ENCODE measurements at regions not wholly inside any gene's neighbourhood (a gene's known extent, or its start where the extent isn't known, plus 50 kb on each side); places are given as distances from the start of the nearest gene placed in this dataset.

GRCh38 chr2:198664321-198664720, 793.4 kb downstream of the SATB2 start:
- intact Hi-C loops (cut with DNase I) = no loop called here
- H3K4me3 ChIP-seq = no peak overlapping the region

GRCh38 chr2:198662905-198663304, 794.8 kb downstream of the SATB2 start:
- no peak overlapping the region for H3K27ac ChIP-seq
- no peaks in the 10 kb centered on the region for H3K36me3 ChIP-seq
- intact Hi-C loops (cut with DNase I) = no loop called here
- ATAC-seq = no peak
- TF ChIP-seq, protein P1, sequence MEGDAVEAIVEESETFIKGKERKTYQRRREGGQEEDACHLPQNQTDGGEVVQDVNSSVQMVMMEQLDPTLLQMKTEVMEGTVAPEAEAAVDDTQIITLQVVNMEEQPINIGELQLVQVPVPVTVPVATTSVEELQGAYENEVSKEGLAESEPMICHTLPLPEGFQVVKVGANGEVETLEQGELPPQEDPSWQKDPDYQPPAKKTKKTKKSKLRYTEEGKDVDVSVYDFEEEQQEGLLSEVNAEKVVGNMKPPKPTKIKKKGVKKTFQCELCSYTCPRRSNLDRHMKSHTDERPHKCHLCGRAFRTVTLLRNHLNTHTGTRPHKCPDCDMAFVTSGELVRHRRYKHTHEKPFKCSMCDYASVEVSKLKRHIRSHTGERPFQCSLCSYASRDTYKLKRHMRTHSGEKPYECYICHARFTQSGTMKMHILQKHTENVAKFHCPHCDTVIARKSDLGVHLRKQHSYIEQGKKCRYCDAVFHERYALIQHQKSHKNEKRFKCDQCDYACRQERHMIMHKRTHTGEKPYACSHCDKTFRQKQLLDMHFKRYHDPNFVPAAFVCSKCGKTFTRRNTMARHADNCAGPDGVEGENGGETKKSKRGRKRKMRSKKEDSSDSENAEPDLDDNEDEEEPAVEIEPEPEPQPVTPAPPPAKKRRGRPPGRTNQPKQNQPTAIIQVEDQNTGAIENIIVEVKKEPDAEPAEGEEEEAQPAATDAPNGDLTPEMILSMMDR (IDR thresholded peaks at IDR 0.05) = no peak
- no peaks in the 10 kb centered on the region for H3K4me1 ChIP-seq
- no peak overlapping the region for H3K4me3 ChIP-seq
- no peaks in the 10 kb centered on the region for H3K9me3 ChIP-seq
- no peaks in the 10 kb centered on the region for H3K27me3 ChIP-seq
- no peak for DNase-seq

More at GRCh38 chr2:198664321-198664720, 793.4 kb downstream of the SATB2 start:
- DNase-seq (no peak), ATAC-seq (no peak)
- no peaks in the 10 kb centered on the region for H3K36me3 ChIP-seq
- H3K4me1 ChIP-seq = no peaks in the 10 kb centered on the region
- no peaks in the 10 kb centered on the region for H3K9me3 ChIP-seq
- H3K27ac ChIP-seq = no peak overlapping the region
- TF ChIP-seq, protein P1 (IDR thresholded peaks at IDR 0.05) = no peak
- no peaks in the 10 kb centered on the region for H3K27me3 ChIP-seq

- Histone ChIP-seq H3K9me3 (no peaks in the 10 kb centered on the region), H3K4me3 (no peak overlapping the region), H3K27ac (no peak overlapping the region), H3K36me3 (no peaks in the 10 kb centered on the region), H3K27me3 (no peaks in the 10 kb centered on the region), H3K4me1 (no peaks in the 10 kb centered on the region)
- DNase-seq = no peak
- TF ChIP-seq, protein P1 (IDR thresholded peaks at IDR 0.05) = no peak
- intact Hi-C loops (cut with DNase I) = no loop called here
- no peak for ATAC-seq
Observed at GRCh38 chr2:198660501-198660900, 797.2 kb downstream of the SATB2 start.

DNA sequence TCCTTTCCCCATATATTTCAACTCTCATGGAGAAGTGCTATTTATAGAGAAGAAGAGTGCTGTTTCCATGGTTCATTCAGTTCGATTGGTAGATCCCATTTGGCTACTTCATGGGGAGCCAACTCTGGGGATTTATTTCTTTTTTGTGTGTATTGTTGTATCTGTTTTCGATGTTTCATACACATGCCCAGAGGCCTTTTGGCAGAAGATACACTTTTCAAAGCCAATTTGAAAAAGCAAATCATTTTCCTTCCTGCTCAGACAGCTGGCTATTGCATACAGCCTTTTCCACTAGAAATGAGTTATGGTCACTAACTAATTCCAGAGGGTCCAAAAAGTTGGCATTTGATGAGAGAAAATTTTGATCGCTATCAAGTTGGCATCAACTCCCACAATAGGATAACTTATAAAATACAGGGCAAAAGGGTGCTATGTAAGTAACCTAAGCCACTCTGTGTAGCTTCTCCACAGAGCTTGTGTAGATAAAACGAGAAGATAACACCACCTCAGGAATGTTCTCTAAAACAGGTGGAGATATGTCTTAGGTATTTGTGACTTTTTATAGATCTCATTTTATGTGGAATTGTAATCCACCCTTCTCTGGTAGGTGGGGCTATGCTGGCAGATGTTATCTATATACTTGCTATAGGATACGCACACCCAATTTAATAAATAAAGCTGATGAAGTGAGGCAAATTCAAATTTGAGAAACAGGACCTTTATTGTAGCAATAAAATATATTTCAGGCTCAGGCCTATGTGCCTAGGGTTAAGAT, 798.5 kb downstream of the SATB2 start:
- H3K4me3 ChIP-seq = no peak overlapping the region
- no peak for DNase-seq
- no peak overlapping the region for H3K27ac ChIP-seq
- H3K9me3 ChIP-seq = no peaks in the 10 kb centered on the region
- H3K4me1 ChIP-seq = no peaks in the 10 kb centered on the region
- no peaks in the 10 kb centered on the region for H3K36me3 ChIP-seq
- no peaks in the 10 kb centered on the region for H3K27me3 ChIP-seq
- TF ChIP-seq, protein P1 (IDR thresholded peaks at IDR 0.05) = no peak
- intact Hi-C loops (cut with DNase I) = no loop called here
- ATAC-seq = no peak

GRCh38 chr2:198657512-198658121, 800.1 kb downstream of the SATB2 start:
- Histone ChIP-seq H3K27me3 (no peaks in the 10 kb centered on the region), H3K4me3 (no peak overlapping the region), H3K9me3 (no peaks in the 10 kb centered on the region), H3K27ac (no peak overlapping the region), H3K4me1 (no peaks in the 10 kb centered on the region), H3K36me3 (no peaks in the 10 kb centered on the region)
- DNase-seq = no peak
- TF ChIP-seq, protein P1 (IDR thresholded peaks at IDR 0.05) = peak; percentile 29
- intact Hi-C loops (cut with DNase I) = no loop called here
- ATAC-seq = no peak
